OCI-LY1 (cell line): ENCODE measurements at regions not wholly inside any gene's neighbourhood (a gene's known extent, or its start where the extent isn't known, plus 50 kb on each side); places are given as distances from the start of the nearest gene placed in this dataset.

Experiments
- H2AFZ ChIP-seq: fragments of 200-600 bp; sonication (generic), shearing (Covaris generic); 2 replicates; pipeline ENCODE4 v1.6.0; 2014; ENCODE audit warnings: antibody characterized with exemption, mild to moderate bottlenecking, low read length
- H3F3A ChIP-seq: fragments of 200-600 bp; sonication (generic), shearing (Covaris generic); 2 replicates; pipeline ENCODE4 v1.6.0; 2014; ENCODE audit warnings: mild to moderate bottlenecking, antibody characterized with exemption, low read length, moderate library complexity; ENCODE audit not compliant: insufficient read depth
- H3K27ac ChIP-seq: fragments of 200-600 bp; sonication (generic); 2 replicates; pipeline ENCODE4 v1.5.1; 2014; ENCODE audit warnings: low read length, mixed run types, mild to moderate bottlenecking, low read depth; ENCODE audit not compliant: poor library complexity, severe bottlenecking
- H3K27me3 ChIP-seq: fragments of 200-600 bp; sonication (generic); 2 replicates; pipeline ENCODE4 v1.6.0; 2014; ENCODE audit warnings: antibody characterized with exemption, mild to moderate bottlenecking, low read length, moderate library complexity; ENCODE audit not compliant: insufficient read depth
- H3K36me3 ChIP-seq: fragments of 200-600 bp; sonication (generic); 2 replicates; pipeline ENCODE4 v1.6.1; 2014; ENCODE audit warnings: mild to moderate bottlenecking, antibody characterized with exemption, low read length, moderate library complexity, mixed read lengths; ENCODE audit not compliant: insufficient read depth
- H3K4me1 ChIP-seq: fragments of 200-600 bp; sonication (generic); 2 replicates; pipeline ENCODE4 v1.5.1; 2014; ENCODE audit warnings: mild to moderate bottlenecking, low read length, moderate library complexity; ENCODE audit not compliant: insufficient read depth, severe bottlenecking
- H3K4me2 ChIP-seq: fragments of 200-600 bp; sonication (generic), shearing (Covaris generic); 2 replicates; pipeline ENCODE4 v1.6.1; 2014; ENCODE audit warnings: low read length
- H3K4me3 ChIP-seq: fragments of 200-600 bp; sonication (generic); 2 replicates; pipeline ENCODE4 v1.5.1; 2014; ENCODE audit warnings: low read length, low read depth, mild to moderate bottlenecking, mixed read lengths; ENCODE audit not compliant: poor library complexity, severe bottlenecking
- H3K79me2 ChIP-seq: fragments of 200-600 bp; shearing (Covaris generic); 2 replicates; pipeline ENCODE4 v1.6.1; 2016; ENCODE audit warnings: mixed run types, low read length, mixed read lengths; ENCODE audit not compliant: insufficient read depth
- H3K9ac ChIP-seq: fragments of 200-600 bp; sonication (generic), shearing (Covaris generic); 2 replicates; pipeline ENCODE4 v1.6.1; 2014; ENCODE audit warnings: mild to moderate bottlenecking, low read length, mixed read lengths
- H3K9me2 ChIP-seq: fragments of 200-600 bp; sonication (generic), shearing (Covaris generic); 2 replicates; pipeline ENCODE4 v1.6.1; 2014; ENCODE audit warnings: low read depth, mild to moderate bottlenecking, low read length, mixed read lengths
- H3K9me3 ChIP-seq: fragments of 200-600 bp; shearing (Covaris generic); 2 replicates; pipeline ENCODE4 v1.6.1; 2014; ENCODE audit warnings: low read length, mixed read lengths
- H4K20me1 ChIP-seq: fragments of 200-600 bp; sonication (generic), shearing (Covaris generic); 2 replicates; pipeline ENCODE4 v1.6.0; 2016; ENCODE audit warnings: mild to moderate bottlenecking, low read length; ENCODE audit not compliant: insufficient read depth
- CTCF ChIP-seq: fragments of 200-600 bp; sonication (generic), shearing (Covaris generic); IDR thresholded peaks from 2 replicates; pipeline ENCODE4 v1.5.1; 2017; ENCODE audit warnings: mild to moderate bottlenecking, antibody characterized with exemption, low read length, moderate library complexity, mixed read lengths
- EZH2 ChIP-seq: fragments of 200-600 bp; sonication (generic), shearing (Covaris generic); IDR thresholded peaks from 2 replicates; pipeline ENCODE4 v1.8.0; 2017; ENCODE audit warnings: borderline replicate concordance, mixed run types, mild to moderate bottlenecking, antibody characterized with exemption, low read length, moderate library complexity, mixed read lengths

GRCh38 chr2:158042666-158043065, 59.0 kb upstream of the UPP2 start:
- Histone ChIP-seq H3K27me3 (no peaks in the 10 kb centered on the region), H3K27ac (no peak overlapping the region), H3K9me3 (no peaks in the 10 kb centered on the region), H4K20me1 (no peaks in the 10 kb centered on the region), H3K79me2 (no peaks in the 10 kb centered on the region), H2AFZ (no peak overlapping the region), H3K4me1 (no peaks in the 10 kb centered on the region), H3F3A (no peaks in the 10 kb centered on the region), H3K9ac (no peak overlapping the region), H3K4me3 (no peak overlapping the region), H3K4me2 (no peak overlapping the region), H3K9me2 (no peaks in the 10 kb centered on the region), H3K36me3 (no peaks in the 10 kb centered on the region)
- TF ChIP-seq CTCF: no peak
- TF ChIP-seq EZH2: no peak

GRCh38 chr2:158042245-158042644, 59.4 kb upstream of the UPP2 start:
- no peaks in the 10 kb centered on the region for H3F3A ChIP-seq
- H3K79me2 ChIP-seq: no peaks in the 10 kb centered on the region
- H3K27ac ChIP-seq: no peak overlapping the region
- no peak overlapping the region for H3K9ac ChIP-seq
- H3K36me3 ChIP-seq: no peaks in the 10 kb centered on the region
- TF ChIP-seq CTCF (no peak), EZH2 (no peak)
- no peak overlapping the region for H3K4me2 ChIP-seq
- H3K9me3 ChIP-seq: no peaks in the 10 kb centered on the region
- H2AFZ ChIP-seq: no peak overlapping the region
- no peaks in the 10 kb centered on the region for H3K4me1 ChIP-seq
- H3K27me3 ChIP-seq: no peaks in the 10 kb centered on the region
- H3K9me2 ChIP-seq: no peaks in the 10 kb centered on the region
- no peaks in the 10 kb centered on the region for H4K20me1 ChIP-seq
- no peak overlapping the region for H3K4me3 ChIP-seq

GRCh38 chr2:158041400-158041799, 60.3 kb upstream of the UPP2 start:
- TF ChIP-seq EZH2 (no peak), CTCF (no peak)
- H3K9me2 ChIP-seq: no peaks in the 10 kb centered on the region

More at GRCh38 chr2:158041400-158041799, 60.3 kb upstream of the UPP2 start:
- Histone ChIP-seq H2AFZ (no peak overlapping the region), H3K9ac (no peak overlapping the region), H3K27ac (no peak overlapping the region), H3K79me2 (no peaks in the 10 kb centered on the region), H3K27me3 (no peaks in the 10 kb centered on the region), H3F3A (no peaks in the 10 kb centered on the region), H3K4me2 (no peak overlapping the region), H3K36me3 (no peaks in the 10 kb centered on the region), H3K9me3 (no peaks in the 10 kb centered on the region), H3K4me1 (no peaks in the 10 kb centered on the region), H3K4me3 (no peak overlapping the region), H4K20me1 (no peaks in the 10 kb centered on the region)
